Activated gamma-delta T cell treated with Interleukin-2 at 50 U/mL for 16 hours (primary cell): ENCODE measurements at regions not wholly inside any gene's neighbourhood (a gene's known extent, or its start where the extent isn't known, plus 50 kb on each side); places are given as distances from the start of the nearest gene placed in this dataset.

Experiments
- DNase-seq: peaks from one replicate; pipeline ENCODE4 v3.0.0-alpha.2; 2020

DNA sequence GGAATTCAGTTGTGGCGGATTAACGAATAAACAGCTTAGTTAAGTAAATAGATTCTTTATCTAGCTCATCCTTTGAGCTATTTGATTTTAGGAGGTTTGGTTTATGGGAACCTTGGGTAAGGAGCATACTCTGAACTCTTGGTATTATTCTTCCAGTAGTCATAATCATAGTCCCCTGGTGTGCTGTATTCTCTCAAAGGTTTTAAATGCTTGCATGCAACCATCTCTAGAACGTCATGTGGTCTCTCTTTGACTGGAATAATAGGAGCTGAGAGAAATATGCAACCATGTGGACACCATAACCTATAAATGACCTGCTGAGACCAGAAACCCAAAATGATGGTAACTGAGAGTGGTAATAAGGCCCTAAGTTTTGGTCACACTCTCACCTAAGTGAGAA is 951.6 kb upstream of the MIR17HG start:
- no peak for DNase-seq

- DNase-seq = no peak
Observed at GRCh38 chr13:90396266-90396665, 951.2 kb upstream of the MIR17HG start.

GRCh38 chr13:90397503-90397902 is 950.0 kb upstream of the MIR17HG start:
- no peak for DNase-seq

DNA sequence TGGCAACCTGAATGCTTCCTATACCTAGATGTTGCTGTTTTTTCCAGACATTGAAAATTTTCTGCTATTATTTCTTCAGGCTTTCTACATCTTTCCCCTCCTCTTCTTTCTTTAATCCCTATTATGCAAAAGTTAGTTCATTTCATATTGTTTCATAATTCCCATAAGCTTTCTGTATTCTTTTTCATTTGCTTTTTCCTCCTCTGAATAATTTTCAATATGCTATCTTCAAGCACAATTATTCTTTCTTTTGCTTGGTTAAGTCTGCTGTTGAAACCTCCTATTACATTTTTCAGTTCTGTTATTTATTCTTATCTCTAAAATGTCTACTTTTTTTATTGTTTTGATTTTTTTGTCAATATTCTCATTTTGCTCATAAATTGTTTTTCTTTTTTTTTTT is 947.1 kb upstream of the MIR17HG start:
- no peak for DNase-seq

- no peak for DNase-seq
Observed at GRCh38 chr13:90401150-90401549, 946.3 kb upstream of the MIR17HG start.

GRCh38 chr13:90402102-90402501 is 945.4 kb upstream of the MIR17HG start:
- no peak for DNase-seq

GRCh38 chr13:90402613-90403012 is 944.9 kb upstream of the MIR17HG start:
- DNase-seq = no peak

DNA sequence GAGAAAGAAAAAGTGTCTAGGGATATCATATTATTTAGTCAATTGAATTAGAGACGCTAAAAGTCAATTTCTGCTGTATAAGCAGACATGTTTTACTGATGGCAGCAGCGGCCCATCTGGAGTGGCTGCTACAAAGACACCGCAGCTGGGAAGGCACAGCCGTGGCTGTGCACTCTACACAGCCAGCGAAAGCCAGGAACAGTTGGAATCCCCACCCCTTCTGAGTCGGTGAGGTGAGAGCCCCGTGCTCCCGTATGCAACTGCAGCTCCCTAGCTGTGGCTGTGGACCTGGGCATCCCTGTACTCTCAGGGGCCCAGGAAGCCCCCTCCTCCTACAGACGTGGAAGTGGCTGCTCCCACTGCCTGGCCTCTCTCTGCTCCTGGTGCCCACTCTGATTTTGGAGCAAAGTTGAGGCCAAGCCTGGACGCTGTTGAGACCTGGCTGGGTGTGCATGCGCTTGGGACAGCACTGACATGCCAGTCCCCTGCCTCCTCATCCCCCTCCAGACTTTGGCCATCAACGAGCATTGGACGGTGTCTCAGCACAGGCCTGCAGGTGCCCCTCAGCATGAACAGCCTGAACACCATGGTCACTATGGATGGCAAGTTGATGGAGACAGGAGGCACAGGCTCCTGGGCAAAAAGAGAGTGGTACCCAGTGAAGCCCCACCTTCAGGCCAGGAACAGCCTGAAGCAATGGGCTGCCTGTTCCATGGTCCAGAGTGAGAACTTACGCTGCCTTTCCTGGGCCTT is 944.0 kb upstream of the MIR17HG start:
- DNase-seq = no peak

DNA sequence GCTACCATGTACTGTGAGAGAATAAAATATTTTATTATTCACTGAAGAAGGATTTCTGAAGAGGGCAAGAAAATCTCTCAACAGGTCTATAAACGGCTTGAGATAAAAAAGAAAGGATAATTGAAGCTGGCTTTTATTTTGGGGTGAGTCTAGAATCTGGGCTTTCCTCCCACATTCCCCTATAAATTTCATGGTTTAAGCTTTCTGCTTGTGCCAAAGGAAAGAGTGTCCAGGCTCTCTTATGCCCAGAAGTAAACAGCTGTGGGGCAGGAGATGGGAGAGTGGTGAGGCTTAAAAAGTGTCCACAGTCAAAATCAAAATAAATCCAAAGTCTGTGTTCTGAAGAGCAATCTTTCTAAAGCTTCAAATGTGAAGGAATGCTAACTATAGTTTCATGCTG is 942.2 kb upstream of the MIR17HG start:
- DNase-seq = no peak

GRCh38 chr13:90412980-90413379 is 934.5 kb upstream of the MIR17HG start:
- DNase-seq = no peak

DNA sequence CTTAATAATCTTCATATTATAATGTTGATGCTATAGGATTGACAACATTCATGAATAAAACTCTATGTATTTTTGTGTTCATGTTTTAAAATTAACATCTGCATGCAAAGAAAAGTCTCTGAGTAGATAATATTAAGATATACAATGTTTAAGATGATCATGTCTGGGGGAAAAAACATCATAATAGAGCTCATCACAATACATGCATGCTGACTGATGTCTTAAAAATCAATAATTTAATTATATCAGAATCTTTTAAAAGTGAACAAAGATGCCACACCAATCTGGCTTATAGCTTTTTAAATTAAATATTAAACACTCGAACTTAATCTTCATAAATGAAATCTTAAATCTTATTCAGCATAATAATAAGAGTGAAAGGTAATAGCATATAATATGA is 933.9 kb upstream of the MIR17HG start:
- DNase-seq = no peak

GRCh38 chr13:90414691-90415596 is 932.5 kb upstream of the MIR17HG start:
- no peak for DNase-seq

DNA sequence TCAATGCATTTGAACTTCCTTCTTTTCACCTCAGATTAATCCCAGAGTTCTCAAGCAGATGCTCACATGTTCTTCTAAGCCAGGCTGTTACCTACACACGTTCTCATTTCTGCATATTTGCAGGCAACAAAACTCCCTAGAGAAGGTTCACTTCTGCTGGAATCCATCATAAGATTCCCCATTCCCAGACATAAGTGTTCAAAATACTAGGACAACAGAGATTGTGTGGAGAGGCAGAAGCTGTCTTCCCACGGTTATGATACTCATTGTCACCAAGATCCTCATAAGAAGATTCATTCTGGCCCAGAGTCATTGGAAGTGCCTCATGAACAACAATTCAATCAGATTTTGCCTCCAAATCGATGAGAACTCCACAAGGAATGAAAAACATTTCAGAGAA is 931.6 kb upstream of the MIR17HG start:
- no peak for DNase-seq

DNA sequence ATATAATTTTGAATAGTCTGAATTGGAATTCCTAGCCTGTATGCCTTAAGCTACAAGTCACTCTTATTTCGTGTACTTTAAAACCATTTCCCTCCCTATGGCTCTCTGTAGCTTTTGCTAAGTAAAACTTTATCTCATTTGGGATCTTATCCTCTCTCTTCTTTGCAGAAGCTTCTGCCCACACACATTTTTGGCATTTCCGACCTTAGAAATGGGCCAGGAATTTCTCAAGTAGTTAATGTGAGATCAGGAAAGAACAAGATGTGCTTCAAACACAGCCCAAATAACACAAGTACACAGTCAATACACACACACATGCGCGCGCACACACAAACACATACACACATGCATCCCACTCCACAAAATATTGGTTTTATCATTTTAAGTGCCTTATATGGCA is 931.0 kb upstream of the MIR17HG start:
- no peak for DNase-seq

DNA sequence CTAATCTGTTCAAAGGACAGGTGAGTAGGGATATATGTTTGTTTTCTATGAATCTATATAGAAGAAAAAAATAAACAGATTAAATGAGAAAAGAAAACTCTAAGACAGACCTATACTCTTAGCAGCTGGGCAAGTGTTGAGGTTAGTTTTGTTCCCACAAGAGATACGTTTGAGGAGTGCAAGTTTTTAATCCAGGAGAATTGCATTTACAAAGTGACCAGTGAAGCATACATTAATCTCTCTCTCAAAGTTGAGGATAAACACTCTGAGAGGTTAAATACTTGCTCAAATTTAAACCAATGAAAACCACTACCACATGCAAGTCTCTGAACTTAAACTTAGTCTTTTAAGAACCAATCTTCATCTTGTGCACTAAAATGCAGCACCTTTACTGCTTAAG is 930.5 kb upstream of the MIR17HG start:
- DNase-seq = no peak

DNA sequence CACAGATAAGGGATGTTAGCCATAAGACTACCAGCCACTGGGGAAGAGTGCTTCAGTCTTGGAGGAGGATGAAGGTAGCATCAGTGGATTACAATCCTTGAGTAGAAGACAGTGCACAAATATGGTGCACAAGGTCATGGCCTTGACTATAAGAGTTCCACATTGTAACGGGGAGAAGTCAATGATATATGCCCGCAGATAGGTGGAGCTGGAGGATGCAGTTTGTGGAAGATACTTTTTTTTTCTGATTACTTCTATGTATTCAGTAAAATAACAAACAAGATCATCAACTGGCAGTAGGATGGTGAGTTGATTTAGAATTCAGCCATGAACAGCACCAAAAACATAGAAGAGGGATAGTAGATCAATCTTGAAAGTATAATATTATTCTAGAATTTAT is 926.8 kb upstream of the MIR17HG start:
- no peak for DNase-seq

DNA sequence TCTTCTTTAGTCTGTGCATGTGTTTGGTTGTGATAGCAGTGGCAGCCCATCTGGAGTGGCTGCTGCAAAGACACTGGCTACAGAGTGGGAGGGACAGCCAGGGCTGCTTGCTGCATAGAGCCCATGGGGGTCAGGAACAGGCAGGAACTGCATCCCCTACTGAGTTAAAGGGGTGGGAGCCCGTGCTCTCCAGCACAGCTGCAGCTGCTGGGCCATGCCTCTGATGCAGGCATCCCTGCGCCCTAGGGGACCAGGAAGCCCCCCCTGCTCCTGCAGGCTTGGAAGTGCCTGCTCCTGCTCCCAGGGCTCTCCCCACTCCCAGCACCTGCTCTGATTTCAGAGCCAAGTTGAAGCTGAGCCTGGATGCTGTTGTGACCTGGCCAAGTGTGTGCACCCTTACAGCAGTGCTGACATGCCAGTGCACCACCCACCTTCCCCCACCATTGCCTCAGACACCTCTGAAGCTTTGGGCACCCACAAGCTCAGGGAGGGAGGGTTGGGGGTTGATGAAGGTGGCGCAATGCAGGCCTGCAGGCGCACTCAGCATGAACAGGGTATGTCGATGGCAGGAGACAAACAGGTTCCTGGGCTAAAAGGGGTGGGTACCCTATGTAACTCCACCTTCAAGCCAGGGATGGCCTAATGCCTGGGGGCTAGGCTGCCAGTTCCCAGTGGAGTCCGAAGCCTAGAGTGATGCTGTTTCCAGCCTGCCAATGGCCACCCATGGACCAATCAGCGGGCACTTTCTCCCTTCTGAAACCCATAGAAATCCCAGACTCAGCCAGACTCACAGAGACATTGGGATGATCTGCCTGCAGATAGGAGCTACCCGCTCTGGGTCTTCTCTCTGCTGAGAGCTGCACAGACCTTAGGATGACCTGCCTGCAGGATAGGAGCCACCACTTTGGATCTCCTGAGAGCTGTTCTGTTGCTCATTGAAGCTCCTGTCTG is 919.9 kb upstream of the MIR17HG start:
- DNase-seq = no peak

- no peak for DNase-seq
Observed at GRCh38 chr13:90428522-90429210, 918.8 kb upstream of the MIR17HG start.

- no peak for DNase-seq
Observed at GRCh38 chr13:90430127-90430526, 917.4 kb upstream of the MIR17HG start.

DNA sequence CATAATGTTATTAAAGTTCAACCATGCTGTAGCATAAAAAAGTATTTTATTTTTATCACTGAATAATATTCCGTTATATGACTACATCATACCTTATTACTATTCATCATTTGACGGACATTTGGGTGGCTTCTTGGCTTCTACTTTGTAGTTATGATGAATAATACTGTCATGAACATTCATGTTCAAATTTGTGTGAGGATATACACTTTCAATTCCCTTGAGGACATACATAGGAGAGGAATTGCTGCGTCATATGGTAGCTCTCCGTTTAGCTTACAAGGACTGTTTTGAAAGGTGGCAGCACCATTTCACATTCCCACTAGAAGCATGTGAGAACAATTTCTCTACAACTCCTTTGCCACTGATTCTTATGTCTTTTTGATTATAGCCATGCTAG is 910.8 kb upstream of the MIR17HG start:
- no peak for DNase-seq

GRCh38 chr13:90438576-90438975 is 908.9 kb upstream of the MIR17HG start:
- no peak for DNase-seq

DNA sequence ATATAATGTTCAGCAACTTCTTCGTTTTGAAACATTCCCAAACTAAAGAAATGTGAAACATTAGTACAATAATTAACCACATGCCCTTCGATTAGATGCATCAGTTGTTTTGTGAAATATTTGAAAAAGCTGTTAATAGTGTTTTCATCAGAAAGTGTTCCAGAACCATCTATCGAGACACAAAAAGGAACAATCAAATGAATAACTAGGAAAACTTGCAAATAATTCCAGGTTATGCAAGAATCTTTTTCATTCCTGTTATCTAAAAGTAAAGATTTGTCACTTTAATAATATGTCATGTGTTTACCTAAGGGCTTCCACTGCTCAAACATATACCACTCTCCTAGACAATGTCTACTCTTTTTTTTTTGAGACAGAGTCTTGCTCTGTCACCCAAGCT is 904.2 kb upstream of the MIR17HG start:
- no peak for DNase-seq

- DNase-seq = no peak
Observed at GRCh38 chr13:90444232-90444631, 903.3 kb upstream of the MIR17HG start.
